Psoas muscle (tissue), 7 donors: ENCODE measurements at regions not wholly inside any gene's neighbourhood (a gene's known extent, or its start where the extent isn't known, plus 50 kb on each side); places are given as distances from the start of the nearest gene placed in this dataset.
"Not testable (repeated sequence)": the region's sequence is repeated elsewhere in the genome, so short reads cannot be mapped to it uniquely, and the experiment has no call there.

Source experiments
- ATAC-seq, 4 donors: fragments of 200-7000 bp; cut with Tn5 transposase; one replicate each; pipeline ENCODE4 v1.9.1; 2020; ENCODE audit warnings: moderate library complexity in 3 of 4, mild to moderate bottlenecking in 2 of 4
- DNase-seq, 2 donors: peaks; one replicate each; pipeline ENCODE4 v3.0.0-alpha.2; 2020
- H3K27ac ChIP-seq: fragments of 200-600 bp; one replicate; pipeline ENCODE4 v1.8.0; 2022
- H3K27me3 ChIP-seq, 3 donors: fragments of 200-600 bp in 1 of 3; one replicate each; pipeline versions ENCODE4 v1.6.1 to v1.8.0; 2013 to 2022; ENCODE audit warnings: low read length in 2 of 3, mild to moderate bottlenecking in 2 of 3, moderate library complexity in 1 of 3; ENCODE audit not compliant: insufficient read depth in 3 of 3
- H3K36me3 ChIP-seq, 2 donors: fragments of 200-600 bp in 1 of 2; one replicate each; pipeline versions ENCODE4 v1.6.1 to v1.8.0; 2013 to 2022; ENCODE audit warnings: low read depth in 1 of 2, mild to moderate bottlenecking in 1 of 2, moderate library complexity in 1 of 2; ENCODE audit not compliant: insufficient read depth in 1 of 2
- H3K4me1 ChIP-seq: fragments of 200-600 bp; one replicate; pipeline ENCODE4 v1.8.0; 2022
- H3K4me3 ChIP-seq: fragments of 200-600 bp; one replicate; pipeline ENCODE4 v1.8.0; 2022; ENCODE audit warnings: mild to moderate bottlenecking
- H3K9me3 ChIP-seq: fragments of 200-600 bp; one replicate; pipeline ENCODE4 v1.8.0; 2022
- WGBS, 3 donors: extraction: QIAGEN DNeasy Blood & Tissue Kit; methylation state at CpG; one replicate each; pipeline versions ENCODE4 v1.1.6 to v1.1.7; 2013; 5-methylcytosine and 5-hydroxymethylcytosine counted together
- intact Hi-C, 2 donors: fragments of 100-400 bp; cut with DNase I; formaldehyde crosslinking; loops; one replicate each; pipeline versions ENCODE4 v1.11.0 to v1.14.2; 2022
- TF ChIP-seq, protein P1 (sequence below): fragments of 200-600 bp; IDR thresholded peaks from one replicate; pipeline ENCODE4 v1.8.0; 2022; ENCODE audit warnings: antibody characterized with exemption
- donor health status: healthy with polysubstance abuse.
- donor health status: DM: no; HTN: no; CAD: no; lungs with moderate emphysema.
- donor health status: Bipolar disorder and iron deficiency.
- donor health status: healthy.
- donor health status: DM: yes; HTN: yes; CAD: no.
- donor health status: DM: no; HTN: no; CAD: no.
- donor health status: DM: yes; HTN: yes; CAD: no.

DNA sequence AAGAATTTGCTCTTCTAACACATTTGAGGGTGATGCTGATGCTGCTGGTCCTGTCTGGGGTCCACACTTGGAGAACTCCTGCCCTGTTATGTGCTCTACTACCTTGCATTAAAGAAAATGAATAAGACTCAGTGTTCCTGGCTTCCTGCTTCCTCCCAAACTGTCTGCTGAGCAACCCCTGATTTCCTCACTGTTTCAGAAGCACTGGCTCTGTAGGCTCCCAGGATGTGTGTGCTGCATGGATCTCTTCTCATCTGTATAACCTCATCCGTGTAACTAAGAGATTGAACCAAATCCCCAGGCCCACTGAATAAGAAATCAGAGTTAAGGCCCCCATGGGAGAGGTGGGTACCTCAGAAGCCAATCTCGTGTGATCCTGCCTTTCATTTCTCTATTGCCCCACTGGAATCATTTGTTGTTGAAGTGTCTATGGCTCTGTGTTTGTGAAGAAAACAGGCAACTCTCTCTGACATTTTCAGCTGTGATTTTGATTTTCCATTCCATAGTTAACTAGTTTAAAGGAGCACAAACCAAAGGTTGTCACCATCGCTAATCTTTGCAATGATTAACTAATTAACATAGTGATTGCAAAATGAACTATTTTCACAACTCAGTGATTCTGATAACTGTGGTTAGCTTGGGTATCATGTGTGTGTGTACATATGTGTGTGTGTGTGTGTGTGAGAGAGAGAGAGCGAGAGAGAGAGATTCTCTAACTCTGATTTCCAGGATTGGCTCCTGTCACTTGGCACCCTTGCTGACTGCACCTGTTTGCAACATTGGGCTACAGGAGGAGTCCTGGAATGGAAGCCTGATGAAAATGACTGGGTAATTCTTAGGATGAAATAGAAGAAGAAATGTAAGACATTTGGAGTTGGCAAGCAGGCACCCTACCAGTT, 196.2 kb downstream of the SLC38A4 start:
- Histone ChIP-seq H3K9me3 (peaks cover 6% of the 10 kb centered on the region), H3K4me3 (no peak overlapping the region), H3K27me3 (no peaks in the 10 kb centered on the region), H3K27ac (peak overlapping the region; percentile 69), H3K36me3 (no peaks in the 10 kb centered on the region), H3K4me1 (peaks cover 18% of the 10 kb centered on the region)
- intact Hi-C loops: no loop called here
- WGBS, 3 donors: 37 to 62% (median 43%) methylated on average over 4 of the region's 4 CpGs
- TF ChIP-seq, protein P1, sequence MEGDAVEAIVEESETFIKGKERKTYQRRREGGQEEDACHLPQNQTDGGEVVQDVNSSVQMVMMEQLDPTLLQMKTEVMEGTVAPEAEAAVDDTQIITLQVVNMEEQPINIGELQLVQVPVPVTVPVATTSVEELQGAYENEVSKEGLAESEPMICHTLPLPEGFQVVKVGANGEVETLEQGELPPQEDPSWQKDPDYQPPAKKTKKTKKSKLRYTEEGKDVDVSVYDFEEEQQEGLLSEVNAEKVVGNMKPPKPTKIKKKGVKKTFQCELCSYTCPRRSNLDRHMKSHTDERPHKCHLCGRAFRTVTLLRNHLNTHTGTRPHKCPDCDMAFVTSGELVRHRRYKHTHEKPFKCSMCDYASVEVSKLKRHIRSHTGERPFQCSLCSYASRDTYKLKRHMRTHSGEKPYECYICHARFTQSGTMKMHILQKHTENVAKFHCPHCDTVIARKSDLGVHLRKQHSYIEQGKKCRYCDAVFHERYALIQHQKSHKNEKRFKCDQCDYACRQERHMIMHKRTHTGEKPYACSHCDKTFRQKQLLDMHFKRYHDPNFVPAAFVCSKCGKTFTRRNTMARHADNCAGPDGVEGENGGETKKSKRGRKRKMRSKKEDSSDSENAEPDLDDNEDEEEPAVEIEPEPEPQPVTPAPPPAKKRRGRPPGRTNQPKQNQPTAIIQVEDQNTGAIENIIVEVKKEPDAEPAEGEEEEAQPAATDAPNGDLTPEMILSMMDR: no peak
- peak; percentile 82 to 89 (median 86) for ATAC-seq
- peak; percentile 57 to 72 for DNase-seq

DNA sequence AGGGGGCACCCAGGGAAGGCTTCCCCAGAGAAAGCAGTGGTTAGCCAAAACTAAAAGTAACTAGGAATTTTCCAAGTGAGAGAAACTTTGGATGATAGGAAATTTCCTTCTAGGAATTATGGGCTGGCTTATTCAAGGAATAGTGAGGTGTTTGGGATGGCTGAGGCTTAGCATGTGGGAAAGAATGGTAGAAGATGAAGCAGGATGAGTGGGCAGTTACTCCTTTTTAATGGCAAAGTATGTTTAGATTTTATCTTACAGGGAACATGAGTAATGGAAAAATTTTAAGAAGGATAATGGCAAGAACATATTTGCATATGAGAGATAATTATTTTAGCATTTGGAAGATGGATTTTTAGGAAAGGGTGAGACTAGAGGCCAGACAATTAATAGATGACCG, 197.6 kb downstream of the SLC38A4 start:
- TF ChIP-seq, protein P1: no peak
- 68 to 78% (median 74%) methylated on average over 1 of the region's 1 CpG for WGBS, 3 donors
- peaks cover under 1% of the 10 kb centered on the region for H3K9me3 ChIP-seq
- H3K4me1 ChIP-seq: peaks cover 18% of the 10 kb centered on the region
- DNase-seq: no peak
- H3K36me3 ChIP-seq: no peaks in the 10 kb centered on the region
- no peak overlapping the region for H3K4me3 ChIP-seq
- H3K27me3 ChIP-seq: no peaks in the 10 kb centered on the region
- H3K27ac ChIP-seq: peak overlapping the region; percentile 28
- intact Hi-C loops: no loop called here
- ATAC-seq: no peak

DNA sequence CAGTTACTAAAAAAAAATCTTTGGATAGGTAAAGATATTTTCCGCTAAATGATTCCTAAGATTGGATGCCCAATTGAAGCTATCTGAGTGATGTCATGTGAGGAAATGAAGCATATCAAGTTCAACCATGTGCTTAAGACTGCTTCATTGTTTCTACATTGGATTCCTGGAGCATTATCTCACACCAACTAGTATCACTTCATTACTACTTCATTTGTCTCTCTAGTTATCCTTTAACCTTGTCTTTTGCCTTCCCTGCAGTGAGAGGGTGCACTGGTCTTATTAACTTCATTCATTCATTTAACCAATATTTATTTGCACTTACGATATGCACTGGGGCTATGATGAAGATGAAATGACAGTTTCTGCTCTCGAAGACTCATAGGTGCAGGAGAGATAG, 198.1 kb downstream of the SLC38A4 start:
- intact Hi-C loops: no loop called here
- H3K9me3 ChIP-seq: no peaks in the 10 kb centered on the region
- no peaks in the 10 kb centered on the region for H3K27me3 ChIP-seq
- ATAC-seq (peak; percentile 28 to 57 (median 40)), DNase-seq (no peak)
- no peak overlapping the region for H3K4me3 ChIP-seq
- peaks cover 18% of the 10 kb centered on the region for H3K4me1 ChIP-seq
- no peaks in the 10 kb centered on the region for H3K36me3 ChIP-seq
- WGBS, 3 donors: 82 to 91% (median 89%) methylated on average over 3 of the region's 3 CpGs
- TF ChIP-seq, protein P1: no peak
- H3K27ac ChIP-seq: peak overlapping the region; percentile 28

DNA sequence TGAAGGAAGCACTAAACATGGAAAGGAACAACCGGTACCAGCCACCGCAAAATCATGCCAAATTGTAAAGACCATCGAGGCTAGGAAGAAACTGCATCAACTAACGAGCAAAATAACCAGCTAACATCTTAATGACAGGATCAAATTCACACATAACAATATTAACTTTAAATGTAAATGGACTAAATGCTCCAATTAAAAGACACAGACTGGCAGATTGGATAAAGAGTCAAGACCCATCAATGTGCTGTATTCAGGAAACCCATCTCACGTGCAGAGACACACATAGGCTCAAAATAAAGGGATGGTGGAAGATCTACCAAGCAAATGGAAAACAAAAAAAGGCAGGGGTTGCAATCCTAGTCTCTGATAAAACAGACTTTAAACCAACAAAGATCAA, 206.3 kb downstream of the SLC38A4 start:
- H3K9me3 ChIP-seq, H3K27ac ChIP-seq, H3K27me3 ChIP-seq, H3K4me3 ChIP-seq, intact Hi-C loops, DNase-seq, ATAC-seq, H3K36me3 ChIP-seq: not testable (repeated sequence)
- peaks cover 16% of the 10 kb centered on the region for H3K4me1 ChIP-seq
- WGBS, 3 donors: 69 to 89% (median 85%) methylated on average over 3 to 4 of the region's 5 CpGs

DNA sequence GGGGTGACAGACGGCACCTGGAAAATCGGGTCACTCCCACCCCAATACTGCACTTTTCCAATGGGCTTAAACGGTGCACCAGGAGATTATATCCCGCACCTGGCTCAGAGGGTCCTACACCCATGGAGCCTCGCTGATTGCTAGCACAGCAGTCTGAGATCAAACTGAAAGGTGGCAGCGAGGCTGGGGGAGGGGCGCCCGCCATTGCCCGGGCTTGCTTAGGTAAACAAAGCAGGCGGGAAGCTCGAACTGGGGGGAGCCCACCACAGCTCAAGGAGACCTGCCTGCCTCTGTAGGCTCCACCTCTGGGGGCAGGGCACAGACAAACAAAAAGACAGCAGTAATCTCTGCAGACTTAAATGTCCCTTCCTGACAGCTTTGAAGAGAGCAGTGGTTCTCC, 208.1 kb downstream of the SLC38A4 start:
- Histone ChIP-seq H3K27ac (peak overlapping the region; percentile 86), H3K4me1 (peaks cover 16% of the 10 kb centered on the region), H3K4me3 (peak overlapping the region; percentile 55)
- intact Hi-C loops, H3K36me3 ChIP-seq, H3K9me3 ChIP-seq, ATAC-seq, H3K27me3 ChIP-seq: not testable (repeated sequence)
- DNase-seq: peak in 1 of 2 donors; percentile 55
- WGBS, 3 donors: 50 to 83% (median 59%) methylated on average over 10 to 11 of the region's 11 CpGs
